ENCODE measurements at regions not wholly inside any gene's neighbourhood (a gene's known extent, or its start where the extent isn't known, plus 50 kb on each side); places are given as distances from the start of the nearest gene placed in this dataset.

- no peak for TF ChIP-seq PHF8 (conservative IDR thresholded peaks at IDR 0.05; ENCODE audit: low read depth, low read length)
- no peak for TF ChIP-seq SIX5 (IDR thresholded peaks at IDR 0.05; ENCODE audit: low read depth, low read length)
- TF ChIP-seq ATF3 (IDR thresholded peaks at IDR 0.05; ENCODE audit: insufficient read depth, low read depth, low read length) = no peak
- TF ChIP-seq JUN (IDR thresholded peaks at IDR 0.05; ENCODE audit: low read depth, low read length) = no peak
Observed at GRCh38 chr12:64968989-64969819, 144.8 kb downstream of the TBC1D30 start (continued).
